GM19025 (cell line): ENCODE measurements at regions not wholly inside any gene's neighbourhood (a gene's known extent, or its start where the extent isn't known, plus 50 kb on each side); places are given as distances from the start of the nearest gene placed in this dataset.

Source experiments
- ATAC-seq: cut with Tn5 transposase; IDR thresholded peaks from one replicate; pipeline ENCODE4 v1.9.1; 2021; ENCODE audit warnings: mild to moderate bottlenecking, low read depth, moderate library complexity; ENCODE audit not compliant: unreplicated experiment

DNA sequence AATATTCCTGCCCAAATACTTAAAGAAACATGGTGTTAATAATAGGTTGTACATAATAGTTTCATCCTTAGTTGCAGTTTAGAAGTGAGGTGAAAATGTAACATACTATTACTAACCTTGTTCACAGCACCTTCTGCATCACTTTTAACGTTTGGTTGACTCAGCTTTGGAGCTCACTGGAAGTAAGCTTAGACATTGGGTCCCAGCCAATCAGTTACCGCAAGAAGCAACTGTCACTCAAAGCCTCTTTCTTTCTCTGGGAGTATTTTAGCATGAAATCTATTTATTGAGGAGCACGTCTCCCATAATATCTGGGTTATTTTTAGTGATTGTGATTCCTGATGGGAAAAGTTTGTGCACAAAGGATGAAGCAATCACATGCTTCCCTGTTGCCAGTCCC, 472.6 kb downstream of the SNAPC1 start:
- no peak for ATAC-seq

DNA sequence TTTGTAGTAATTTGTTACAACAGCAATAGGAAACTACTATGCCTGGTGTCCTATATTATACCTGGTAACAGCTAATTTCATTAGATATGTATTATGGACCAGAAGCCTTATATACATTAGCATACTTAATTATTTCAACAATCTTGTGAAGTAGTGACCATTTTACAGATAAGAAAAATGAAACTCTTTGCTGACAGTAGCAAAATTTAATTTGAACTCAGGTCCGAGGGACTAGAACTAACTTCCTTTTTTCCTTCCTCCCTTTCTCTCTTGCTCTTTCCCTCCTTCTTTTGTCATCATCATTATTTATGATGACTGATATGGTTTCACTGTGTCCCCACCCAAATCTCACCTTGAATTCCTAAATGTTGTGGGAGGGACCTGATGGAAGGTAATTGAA, 482.0 kb downstream of the SNAPC1 start:
- ATAC-seq, result no peak

DNA sequence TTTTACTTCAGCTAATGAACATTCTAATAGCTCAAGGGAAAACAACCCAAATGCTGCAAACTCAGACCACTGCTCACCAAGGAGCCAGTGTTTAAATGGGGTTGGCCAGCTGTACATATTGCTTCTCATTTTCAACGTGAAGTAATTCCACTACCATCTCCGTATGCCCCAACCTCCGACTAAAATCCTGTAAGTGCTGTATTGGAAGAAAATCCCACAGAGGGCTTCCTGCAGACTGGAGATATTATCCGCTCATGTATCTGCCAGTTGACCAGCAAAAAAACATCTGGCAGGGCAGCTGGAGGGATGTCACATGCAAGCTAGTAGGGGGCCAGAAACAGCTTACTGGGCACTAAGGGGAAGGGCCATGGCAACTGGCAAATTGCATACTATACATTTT, 485.0 kb downstream of the SNAPC1 start:
- no peak for ATAC-seq

DNA sequence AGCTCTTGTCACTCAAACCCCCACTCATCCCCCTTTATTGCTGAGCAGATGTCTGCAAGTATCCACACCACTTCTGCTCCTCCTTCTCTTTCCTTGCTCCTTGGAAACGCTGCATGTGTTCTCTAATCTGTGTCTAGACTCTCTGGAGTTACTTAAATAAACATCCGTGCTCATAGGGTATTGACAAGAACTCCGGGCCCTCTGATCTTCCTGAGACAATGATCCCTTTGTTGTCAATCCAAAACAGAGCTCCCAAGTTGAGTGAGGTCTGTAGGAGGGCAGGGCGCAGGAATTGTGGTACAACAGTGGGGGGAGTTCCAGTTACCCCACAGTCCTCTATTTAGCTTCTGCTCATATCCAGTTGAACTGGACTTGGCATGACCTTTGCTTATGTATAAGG, 489.0 kb downstream of the SNAPC1 start:
- ATAC-seq, result no peak

DNA sequence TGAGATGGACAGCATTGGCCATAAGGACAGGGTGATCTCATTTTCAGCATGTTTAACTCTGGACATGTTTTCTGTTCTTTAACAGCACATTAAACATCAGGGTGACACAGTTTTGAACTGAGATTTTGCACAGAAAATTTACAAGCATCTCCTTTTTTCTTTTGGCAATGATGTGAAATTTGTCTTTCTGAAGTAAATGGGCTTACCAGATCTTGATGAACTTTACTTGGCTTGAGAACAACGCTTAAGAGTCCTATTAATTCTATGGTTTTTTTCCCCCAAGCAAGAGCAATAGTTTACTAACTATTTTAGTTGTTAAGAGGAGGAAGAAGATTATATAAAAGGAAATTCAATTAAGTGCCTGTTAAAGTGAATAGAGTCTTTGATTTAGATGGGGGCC, 491.0 kb downstream of the SNAPC1 start:
- no peak for ATAC-seq

DNA sequence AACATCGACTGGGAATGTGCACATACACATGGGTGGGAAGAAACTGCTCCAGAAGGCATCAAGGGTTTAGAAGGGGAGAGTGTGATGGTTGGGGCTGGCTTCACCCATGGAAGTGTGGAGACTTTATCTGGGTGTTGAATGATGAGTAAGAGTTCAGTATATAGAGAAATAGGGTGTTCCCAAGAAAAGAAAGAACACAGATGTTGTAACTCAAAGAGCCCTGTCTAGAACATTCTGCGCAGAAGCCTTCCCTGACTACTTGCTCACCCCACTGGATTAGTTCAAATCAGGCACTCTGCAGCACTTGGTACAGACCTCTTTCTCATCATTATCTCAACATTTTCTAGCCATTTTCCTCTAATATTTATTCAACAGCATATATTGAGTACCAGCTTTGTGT, 491.7 kb downstream of the SNAPC1 start:
- no peak for ATAC-seq

DNA sequence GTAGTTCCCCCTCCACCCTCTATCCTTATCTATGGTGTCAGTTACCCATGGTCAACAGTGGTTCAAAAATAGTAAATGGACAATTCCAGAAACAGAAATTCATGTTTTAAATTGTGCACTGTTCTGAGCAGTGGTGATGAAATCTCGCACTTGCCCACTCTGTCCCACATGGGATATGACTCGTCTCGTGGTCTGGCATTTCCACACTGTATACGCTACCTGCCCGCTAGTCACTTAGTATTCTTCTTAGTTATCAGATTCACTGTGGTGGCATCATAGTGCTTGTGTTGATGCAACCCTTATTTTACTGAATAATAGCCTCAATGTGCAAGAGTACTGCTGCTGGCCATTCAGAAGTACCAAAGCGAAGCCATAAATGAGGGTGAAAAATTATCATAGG, 507.0 kb downstream of the SNAPC1 start:
- ATAC-seq, result no peak

DNA sequence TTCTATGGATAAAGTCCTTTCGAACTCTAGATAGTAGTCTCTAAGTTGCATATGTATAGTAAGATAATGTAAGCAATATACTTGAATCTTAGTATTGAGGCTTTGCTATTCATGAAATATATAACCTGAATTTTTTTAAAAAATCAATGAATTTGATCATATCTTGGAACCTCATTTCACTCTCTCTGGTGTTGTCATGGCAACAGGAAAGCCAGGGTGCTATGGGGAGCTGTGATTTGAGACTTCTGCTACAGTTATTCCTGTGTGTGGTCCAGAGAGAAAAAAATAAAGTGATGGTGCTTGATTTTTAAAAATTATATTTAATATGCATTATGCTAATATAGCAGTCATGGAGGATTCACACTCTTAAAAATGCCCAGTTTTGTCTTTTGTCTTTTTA, 508.0 kb downstream of the SNAPC1 start:
- ATAC-seq, result no peak

DNA sequence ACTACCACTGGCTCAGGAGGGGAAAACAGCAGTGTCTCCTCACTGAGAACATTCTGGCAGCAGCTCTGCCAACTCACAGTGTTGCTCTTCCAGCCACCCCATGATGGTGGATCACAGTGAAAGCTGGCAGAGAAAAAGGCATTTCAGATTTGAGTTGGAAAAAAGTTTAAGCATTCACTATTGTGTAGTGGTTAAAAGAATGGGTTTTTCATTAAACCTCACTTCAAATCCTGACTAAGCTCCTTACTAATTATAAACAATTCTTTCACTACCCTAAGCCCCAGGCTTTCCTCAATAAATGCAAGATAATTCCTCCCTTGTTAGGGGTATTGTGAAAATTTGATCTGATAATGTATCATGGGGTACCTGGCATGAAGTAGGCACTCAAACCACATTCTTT, 518.1 kb downstream of the SNAPC1 start:
- no peak for ATAC-seq

DNA sequence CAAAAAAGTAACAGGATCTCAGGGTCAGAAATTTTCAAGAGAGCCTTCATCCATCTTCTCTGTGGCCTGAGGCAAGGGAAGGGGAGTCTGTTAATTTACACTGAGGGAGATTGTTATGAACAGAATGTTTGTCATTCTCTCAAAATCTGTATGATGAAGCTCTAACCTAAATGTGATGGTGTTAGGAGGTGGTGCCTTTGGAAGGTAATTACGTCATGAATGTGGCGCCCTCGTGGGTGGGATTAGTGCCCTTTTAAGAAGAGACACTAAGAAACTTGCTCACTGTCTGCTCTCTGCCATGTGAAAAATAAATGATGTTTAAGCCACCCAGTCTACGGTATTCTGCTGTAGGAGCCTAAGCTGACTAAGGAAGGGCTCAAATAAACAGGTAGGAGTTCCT, 521.6 kb downstream of the SNAPC1 start:
- ATAC-seq, result no peak

DNA sequence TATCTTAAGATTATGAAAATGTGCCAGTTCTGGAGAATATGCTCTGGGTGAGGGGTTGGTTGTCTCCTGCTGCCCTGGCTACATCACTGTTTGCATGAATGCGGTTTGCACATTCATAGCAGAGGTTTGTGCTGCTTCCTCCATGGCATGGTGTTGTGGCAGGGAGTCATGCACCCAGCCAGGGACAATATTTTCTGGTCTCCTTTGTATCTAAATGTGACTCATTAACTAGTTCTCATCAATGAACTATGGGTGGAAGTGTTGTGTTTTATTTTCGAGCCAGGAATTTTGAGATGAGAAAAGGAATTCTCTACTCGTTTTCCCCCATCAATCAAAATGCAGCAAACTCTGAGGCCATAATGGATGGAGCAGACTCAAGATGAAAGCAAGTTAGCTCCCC, 527.3 kb downstream of the SNAPC1 start:
- ATAC-seq, result no peak

DNA sequence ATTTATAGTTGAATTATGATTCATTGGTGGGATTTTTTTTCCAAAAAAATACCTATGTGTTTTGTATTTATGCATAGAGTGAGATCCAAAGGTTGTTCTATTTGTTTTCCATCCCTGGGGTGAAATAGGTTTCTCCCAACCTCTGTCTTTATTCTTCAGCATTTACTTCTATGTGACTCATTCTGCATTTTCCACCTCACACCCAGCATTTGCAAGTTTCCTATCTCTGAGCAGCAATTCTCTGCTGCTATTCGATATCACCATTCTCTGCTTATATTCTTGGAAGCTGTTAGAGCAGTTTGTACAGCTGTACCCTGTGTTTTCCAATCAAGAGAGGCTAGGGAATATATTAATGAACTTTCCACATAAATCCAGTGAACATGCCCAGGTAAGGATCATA, 538.9 kb downstream of the SNAPC1 start:
- ATAC-seq, result no peak

DNA sequence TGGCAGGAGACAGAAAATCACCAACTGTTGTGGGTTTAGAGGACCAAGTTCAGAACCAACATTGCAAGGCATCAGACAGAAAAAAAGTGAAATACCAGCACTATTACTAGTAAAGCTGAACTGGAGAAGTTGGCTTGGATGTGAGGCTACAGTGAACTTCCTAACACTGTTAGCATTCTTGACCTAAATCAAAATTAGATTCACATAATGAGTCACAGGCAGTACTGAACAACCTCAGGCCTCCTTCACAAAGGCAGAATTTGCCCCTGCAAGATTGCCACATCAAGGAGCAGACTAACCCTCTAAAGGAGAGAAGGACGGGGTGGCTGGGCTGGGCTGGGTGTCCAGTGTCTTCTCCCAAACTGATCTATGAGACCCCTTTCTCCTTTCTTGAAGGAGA, 539.7 kb downstream of the SNAPC1 start:
- no peak for ATAC-seq

DNA sequence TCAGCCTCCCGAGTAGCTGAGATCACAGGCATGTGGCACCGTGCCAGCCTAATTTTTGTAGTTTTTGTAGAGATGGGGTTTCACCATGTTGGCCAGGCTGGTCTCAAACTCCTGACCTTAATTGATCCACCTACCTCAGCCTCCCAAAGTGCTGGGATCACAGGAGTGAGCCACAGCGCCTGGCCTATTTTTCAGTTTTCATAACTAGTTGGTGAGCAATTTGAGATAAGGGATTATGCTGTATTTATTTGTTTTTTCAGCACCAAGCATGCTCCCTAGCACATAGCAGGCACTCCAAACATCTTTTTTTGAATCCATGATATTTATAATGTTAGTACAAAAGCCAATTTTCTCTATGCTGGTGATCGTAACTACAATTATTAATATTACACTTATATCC, 541.2 kb downstream of the SNAPC1 start:
- ATAC-seq, result no peak

DNA sequence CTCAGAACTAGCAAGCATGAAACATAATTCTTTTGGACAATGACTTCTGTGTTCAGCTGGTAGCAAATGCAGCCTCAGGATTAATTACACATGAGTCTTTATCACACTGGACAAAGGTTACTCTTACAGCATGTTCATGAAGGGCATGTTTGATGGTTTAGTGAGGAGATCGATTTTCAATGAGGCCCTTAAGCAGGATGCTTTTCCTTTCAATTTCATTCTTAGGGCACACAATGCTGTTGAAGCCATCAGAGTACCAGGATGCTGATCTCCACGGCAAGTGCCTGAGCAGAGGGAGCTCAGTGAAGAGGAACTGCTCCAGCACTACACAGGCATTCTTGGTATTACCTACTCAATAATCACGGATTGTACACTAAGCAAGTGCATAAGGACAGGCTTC, 542.0 kb downstream of the SNAPC1 start:
- no peak for ATAC-seq

DNA sequence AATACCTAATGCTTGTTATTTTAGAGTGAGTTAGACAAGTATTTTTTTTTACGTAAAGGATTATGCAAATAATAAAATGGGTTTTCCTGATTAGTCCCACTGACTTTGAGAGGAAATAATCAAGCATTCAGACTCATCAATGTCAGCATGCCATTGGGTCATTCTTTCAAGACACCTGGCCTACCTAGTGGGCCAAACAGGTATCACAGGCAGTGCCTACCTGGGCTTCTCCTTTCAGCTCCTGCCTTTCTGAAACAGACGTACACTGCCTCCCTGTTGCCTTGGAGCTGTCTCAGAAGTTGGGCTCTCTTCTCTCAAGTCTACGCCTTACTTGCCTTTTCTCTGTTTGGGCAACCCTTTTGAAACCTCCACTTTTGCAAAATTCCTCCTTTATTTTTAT, 545.6 kb downstream of the SNAPC1 start:
- ATAC-seq, result no peak

DNA sequence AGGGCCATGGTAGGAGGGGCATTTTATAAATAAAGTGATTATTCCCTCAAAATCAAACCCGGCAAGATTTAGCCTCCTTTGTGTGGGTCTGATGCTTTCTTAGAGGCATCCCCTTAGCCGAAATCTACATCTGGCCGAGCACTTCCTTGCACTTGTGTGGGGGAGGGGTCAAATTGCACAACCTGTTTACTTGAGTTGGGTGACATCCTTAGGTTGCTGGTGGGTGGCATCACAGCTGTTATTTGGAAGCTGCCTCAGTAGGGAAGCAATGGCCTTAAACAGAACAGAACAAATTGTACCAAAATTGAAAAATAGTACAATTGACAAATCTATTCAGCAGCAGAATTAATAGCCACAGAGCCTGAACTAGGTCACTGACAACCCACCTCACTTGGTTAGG, 546.1 kb downstream of the SNAPC1 start:
- ATAC-seq, result no peak

DNA sequence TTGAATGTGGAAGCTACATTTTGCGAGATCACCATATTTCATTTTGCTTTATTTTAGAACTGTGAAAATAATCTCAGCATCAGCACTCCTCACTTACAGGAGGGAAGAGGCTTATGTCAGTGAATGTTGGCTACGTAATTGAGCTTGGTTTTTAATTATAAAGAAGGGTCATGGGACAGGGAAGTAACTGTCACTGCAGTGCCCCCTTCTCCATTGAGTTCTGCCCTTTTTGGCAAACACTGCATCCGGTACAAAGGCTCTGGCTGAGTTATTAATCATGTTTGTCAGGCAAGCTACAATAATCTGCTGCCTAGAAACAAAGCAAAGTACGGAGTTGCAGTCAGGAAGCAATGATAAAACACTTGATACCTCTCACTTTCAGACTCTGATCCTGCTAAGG, 546.7 kb downstream of the SNAPC1 start:
- ATAC-seq, result no peak

DNA sequence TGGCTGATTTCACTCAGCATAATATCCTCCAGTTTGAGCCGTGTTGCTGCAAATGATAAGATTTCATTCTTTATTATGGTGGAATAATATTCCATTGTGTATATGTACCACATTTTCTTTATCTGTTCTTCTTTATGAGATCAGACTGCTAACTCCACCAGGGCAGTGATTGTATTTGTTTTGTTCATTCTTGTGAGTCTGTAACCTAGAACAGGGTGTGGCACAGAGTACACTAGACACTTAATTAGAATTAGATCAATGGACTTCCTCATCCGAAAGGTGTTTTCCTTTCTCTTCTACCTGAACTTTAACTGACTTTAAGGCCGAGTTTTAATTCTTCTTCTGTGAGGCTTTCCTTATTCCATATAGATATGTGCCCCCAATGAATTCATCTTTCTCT, 551.0 kb downstream of the SNAPC1 start:
- ATAC-seq, result no peak

DNA sequence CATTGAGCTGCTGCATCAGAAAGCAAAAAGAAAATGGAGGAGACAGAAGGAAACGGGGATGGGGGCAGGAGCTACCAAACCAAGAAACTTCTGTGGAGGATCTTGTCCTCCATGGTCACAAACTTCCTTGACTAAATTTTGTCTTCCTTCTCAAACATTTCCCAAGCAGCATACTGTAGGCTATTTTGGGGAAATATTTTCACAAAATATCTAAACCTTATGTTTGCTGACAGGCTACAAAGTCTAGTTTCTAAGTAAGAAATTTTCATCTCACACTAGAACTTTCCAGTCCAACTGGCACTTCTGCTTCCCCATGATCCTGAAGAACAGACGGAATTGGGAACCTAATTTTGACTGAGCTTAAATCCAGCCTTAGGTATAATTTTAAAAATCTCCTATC, 552.0 kb downstream of the SNAPC1 start:
- ATAC-seq, result no peak

DNA sequence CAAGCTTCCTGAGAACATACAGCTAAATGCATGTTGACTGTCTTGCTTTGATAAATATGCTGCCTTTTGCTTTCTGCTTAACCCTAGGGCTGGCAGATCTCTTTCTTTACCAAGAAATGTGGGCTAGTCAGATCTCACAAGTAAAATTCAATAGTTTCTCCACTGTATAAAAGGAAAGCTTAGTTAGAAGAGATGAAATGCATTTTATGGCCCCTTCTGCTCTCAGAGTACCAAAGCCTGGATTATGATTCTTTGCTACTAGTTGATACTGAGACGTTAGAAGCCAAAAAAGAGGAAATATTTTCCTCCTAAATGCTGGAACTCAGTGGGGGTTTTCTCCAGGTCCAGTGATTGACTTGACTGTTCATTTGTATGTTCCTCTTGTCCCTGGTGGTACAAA, 552.7 kb downstream of the SNAPC1 start:
- no peak for ATAC-seq

DNA sequence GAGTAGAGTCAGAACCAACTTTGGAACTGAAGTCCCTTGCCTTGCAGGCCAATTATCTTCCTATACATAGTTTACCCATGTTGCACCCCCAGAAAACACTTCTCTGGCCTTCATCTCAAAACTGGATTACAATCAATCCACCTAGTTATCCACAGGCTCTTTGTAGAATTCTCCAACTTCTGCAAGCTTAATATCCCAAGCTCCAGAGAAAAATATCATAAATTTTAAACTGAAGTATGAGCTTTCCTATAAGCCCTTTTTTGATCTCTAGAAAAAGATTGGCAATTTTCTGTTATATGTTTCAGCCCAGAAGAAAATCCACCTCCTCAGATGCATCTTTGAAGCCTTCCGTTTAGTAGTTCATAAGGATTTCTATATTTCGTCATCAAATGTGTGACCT, 553.4 kb downstream of the SNAPC1 start:
- ATAC-seq, result no peak

DNA sequence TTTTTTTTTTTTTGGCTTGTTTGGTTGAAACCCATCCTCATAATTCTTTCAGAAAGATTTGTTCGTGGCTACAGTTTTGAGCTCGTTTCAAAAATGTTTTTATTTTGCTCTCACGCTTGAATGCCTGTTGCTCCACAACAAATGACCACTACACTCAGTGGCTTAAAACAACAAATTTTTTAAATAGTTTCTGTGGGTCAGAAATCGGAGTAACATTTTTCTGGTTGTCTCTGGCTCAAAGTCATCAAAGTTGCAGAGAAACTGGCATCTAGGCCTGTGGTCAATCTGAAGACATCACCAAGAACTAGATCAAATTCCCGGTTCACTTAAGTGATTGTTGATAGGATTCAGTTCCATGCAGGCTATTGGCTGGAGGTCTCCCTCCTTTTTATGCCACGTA, 560.0 kb downstream of the SNAPC1 start:
- ATAC-seq, result no peak

DNA sequence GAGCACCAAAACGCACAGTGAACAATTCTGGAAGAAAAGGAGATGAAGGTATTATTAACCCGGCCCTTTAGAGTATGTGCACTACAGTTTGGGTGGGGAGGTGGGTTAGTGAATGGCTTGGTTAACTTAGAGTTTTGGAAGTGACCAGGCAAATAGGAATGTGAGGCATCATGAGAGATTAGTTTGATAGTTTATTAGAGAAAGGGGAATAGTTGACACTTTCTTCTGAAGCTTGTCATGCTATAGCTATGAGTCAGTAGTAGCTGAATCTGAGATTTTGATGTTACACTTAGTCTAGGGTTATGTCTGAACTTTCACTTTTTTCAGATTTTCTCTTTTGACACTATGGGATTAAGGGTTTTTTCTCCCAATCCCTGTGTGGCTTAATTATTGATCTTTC, 567.2 kb downstream of the SNAPC1 start:
- ATAC-seq, result no peak
